ENCODE measurements at regions not wholly inside any gene's neighbourhood (a gene's known extent, or its start where the extent isn't known, plus 50 kb on each side); places are given as distances from the start of the nearest gene placed in this dataset.

DNA sequence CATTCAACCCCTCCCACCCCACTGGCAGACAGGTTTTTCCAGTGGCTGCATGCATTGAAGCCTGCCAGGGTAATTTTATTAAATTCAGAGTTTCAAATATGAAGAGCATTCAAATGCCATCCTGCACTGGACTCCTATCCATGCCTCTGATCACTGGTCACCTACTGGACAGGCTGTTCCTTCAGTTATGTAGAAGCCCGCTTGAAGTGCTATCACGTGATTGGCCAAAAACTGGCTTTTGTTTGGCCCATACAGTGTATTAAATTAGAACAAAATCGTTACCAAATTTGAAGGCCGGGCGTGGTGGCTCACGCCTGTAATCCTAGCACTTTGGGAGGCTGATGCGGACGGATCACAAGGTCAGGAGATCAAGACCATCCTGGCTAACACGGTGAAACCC, 464.1 kb downstream of the TSN start:
- ChIA-PET CTCF (no interaction called here), POLR2A (no interaction called here)
- Mint-ChIP-seq H3K36me3 (ENCODE audit: insufficient read depth, unreplicated experiment) (no peaks in the 10 kb centered on the region), H3K4me1 (ENCODE audit: insufficient read depth, unreplicated experiment) (no peaks in the 10 kb centered on the region), H3K27ac (ENCODE audit: low read depth, unreplicated experiment) (no peak overlapping the region), H3K4me3 (ENCODE audit: unreplicated experiment) (no peak overlapping the region), H3K9me3 (ENCODE audit: unreplicated experiment) (no peaks in the 10 kb centered on the region), H3K27me3 (ENCODE audit: insufficient read depth, unreplicated experiment) (no peaks in the 10 kb centered on the region)
- intact Hi-C loops (cut with micrococcal nuclease), result no loop called here
- no TSS peak for BruUV-seq (replicated peaks)
- no peak for DNase-seq (ENCODE audit: unreplicated experiment)
- TF ChIP-seq, protein P1, sequence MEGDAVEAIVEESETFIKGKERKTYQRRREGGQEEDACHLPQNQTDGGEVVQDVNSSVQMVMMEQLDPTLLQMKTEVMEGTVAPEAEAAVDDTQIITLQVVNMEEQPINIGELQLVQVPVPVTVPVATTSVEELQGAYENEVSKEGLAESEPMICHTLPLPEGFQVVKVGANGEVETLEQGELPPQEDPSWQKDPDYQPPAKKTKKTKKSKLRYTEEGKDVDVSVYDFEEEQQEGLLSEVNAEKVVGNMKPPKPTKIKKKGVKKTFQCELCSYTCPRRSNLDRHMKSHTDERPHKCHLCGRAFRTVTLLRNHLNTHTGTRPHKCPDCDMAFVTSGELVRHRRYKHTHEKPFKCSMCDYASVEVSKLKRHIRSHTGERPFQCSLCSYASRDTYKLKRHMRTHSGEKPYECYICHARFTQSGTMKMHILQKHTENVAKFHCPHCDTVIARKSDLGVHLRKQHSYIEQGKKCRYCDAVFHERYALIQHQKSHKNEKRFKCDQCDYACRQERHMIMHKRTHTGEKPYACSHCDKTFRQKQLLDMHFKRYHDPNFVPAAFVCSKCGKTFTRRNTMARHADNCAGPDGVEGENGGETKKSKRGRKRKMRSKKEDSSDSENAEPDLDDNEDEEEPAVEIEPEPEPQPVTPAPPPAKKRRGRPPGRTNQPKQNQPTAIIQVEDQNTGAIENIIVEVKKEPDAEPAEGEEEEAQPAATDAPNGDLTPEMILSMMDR (IDR thresholded peaks at IDR 0.05; ENCODE audit: unreplicated experiment), result no peak

DNA sequence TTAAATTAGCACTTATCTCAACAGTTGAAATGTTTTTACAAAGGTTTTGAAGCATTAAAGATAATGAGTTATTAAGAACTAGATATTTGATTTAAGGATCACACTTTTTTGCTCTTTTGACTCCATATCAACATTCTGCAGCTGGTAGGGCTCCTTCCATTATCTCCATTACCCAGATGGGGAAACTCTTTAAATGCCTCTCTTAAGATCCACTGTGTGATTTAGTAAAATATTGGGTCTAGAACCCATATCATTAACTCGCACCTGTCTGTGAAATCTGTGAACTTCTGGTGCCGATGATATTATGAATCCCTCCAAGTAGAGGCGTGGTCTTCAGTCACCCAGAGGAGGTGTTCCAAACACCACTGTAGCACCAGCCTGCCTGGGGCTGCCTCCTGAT, 466.2 kb downstream of the TSN start:
- TF ChIP-seq, protein P1 (IDR thresholded peaks at IDR 0.05; ENCODE audit: unreplicated experiment), result no peak
- Mint-ChIP-seq H3K27me3 (ENCODE audit: insufficient read depth, unreplicated experiment) (no peaks in the 10 kb centered on the region), H3K36me3 (ENCODE audit: insufficient read depth, unreplicated experiment) (no peaks in the 10 kb centered on the region), H3K9me3 (ENCODE audit: unreplicated experiment) (no peaks in the 10 kb centered on the region), H3K4me3 (ENCODE audit: unreplicated experiment) (no peak overlapping the region), H3K27ac (ENCODE audit: low read depth, unreplicated experiment) (no peak overlapping the region), H3K4me1 (ENCODE audit: insufficient read depth, unreplicated experiment) (no peaks in the 10 kb centered on the region)
- no TSS peak for BruUV-seq (replicated peaks)
- DNase-seq (ENCODE audit: unreplicated experiment), result no peak
- POLR2A ChIA-PET, result no interaction called here
- CTCF ChIA-PET, result no interaction called here
- intact Hi-C loops (cut with micrococcal nuclease), result no loop called here

DNA sequence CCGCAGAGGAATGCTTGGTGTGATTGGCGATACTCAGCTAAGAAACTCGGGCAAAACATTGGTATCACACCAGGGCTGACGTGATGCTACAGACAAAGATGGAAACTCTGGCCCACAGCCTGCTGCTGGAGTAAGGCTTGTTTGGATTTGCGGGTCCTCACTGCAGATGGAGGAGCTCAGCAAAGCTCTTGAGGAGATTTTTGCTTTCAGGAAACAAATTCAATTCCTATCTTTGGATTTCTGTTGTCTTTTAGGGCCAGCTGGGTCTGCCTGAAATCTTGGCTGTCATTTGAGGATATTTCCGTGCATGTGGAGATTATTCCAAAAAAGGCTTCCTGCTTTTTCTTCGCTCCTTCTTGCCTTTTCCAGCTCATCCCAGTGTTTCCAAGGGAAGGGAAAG, 475.8 kb downstream of the TSN start:
- H3K27ac Mint-ChIP-seq (ENCODE audit: low read depth, unreplicated experiment), result no peak overlapping the region
- TF ChIP-seq, protein P1 (IDR thresholded peaks at IDR 0.05; ENCODE audit: unreplicated experiment), result no peak
- DNase-seq (ENCODE audit: unreplicated experiment), result no peak
- ChIA-PET POLR2A (no interaction called here), CTCF (no interaction called here)
- no peak overlapping the region for H3K4me3 Mint-ChIP-seq (ENCODE audit: unreplicated experiment)
- H3K9me3 Mint-ChIP-seq (ENCODE audit: unreplicated experiment), result no peaks in the 10 kb centered on the region
- H3K4me1 Mint-ChIP-seq (ENCODE audit: insufficient read depth, unreplicated experiment), result peaks cover 8% of the 10 kb centered on the region
- BruUV-seq (replicated peaks), result no TSS peak
- intact Hi-C loops (cut with micrococcal nuclease), result no loop called here
- H3K27me3 Mint-ChIP-seq (ENCODE audit: insufficient read depth, unreplicated experiment), result no peaks in the 10 kb centered on the region
- H3K36me3 Mint-ChIP-seq (ENCODE audit: insufficient read depth, unreplicated experiment), result peaks cover 3% of the 10 kb centered on the region

DNA sequence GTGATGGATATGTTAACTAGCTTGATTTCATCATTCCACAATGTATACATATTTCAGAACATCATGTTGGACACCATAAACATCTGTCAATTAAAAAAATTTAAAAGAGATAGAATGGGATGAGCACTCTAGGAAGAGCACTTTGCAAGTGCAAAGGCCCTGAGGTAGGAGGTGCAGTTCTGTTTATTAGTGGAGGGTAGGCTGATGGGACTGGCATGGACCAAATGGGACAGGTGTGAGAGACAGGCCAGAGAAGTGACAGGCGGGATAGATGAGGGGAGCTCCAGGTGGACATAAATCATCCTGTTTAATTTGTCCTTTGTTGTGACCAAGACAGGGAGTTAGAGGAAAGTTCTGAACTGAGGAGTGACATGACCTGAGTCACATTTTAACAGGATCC, 477.9 kb downstream of the TSN start:
- H3K9me3 Mint-ChIP-seq (ENCODE audit: unreplicated experiment), result no peaks in the 10 kb centered on the region
- H3K36me3 Mint-ChIP-seq (ENCODE audit: insufficient read depth, unreplicated experiment), result peaks cover 6% of the 10 kb centered on the region
- DNase-seq (ENCODE audit: unreplicated experiment), result no peak
- intact Hi-C loops (cut with micrococcal nuclease), result no loop called here
- H3K4me3 Mint-ChIP-seq (ENCODE audit: unreplicated experiment), result no peak overlapping the region
- BruUV-seq (replicated peaks), result no TSS peak
- H3K27me3 Mint-ChIP-seq (ENCODE audit: insufficient read depth, unreplicated experiment), result no peaks in the 10 kb centered on the region
- TF ChIP-seq, protein P1 (IDR thresholded peaks at IDR 0.05; ENCODE audit: unreplicated experiment), result no peak
- POLR2A ChIA-PET, result no interaction called here
- CTCF ChIA-PET, result interaction anchor here (0.5 to 1.3 kb wide), 3 partner anchors 9 to 1729 kb away, joined by 3 to 5 read pairs (median 3); no protein-coding TSS in a partner anchor
- H3K4me1 Mint-ChIP-seq (ENCODE audit: insufficient read depth, unreplicated experiment), result peaks cover 29% of the 10 kb centered on the region
- H3K27ac Mint-ChIP-seq (ENCODE audit: low read depth, unreplicated experiment), result no peak overlapping the region
